ENCODE measurements at regions not wholly inside any gene's neighbourhood (a gene's known extent, or its start where the extent isn't known, plus 50 kb on each side); places are given as distances from the start of the nearest gene placed in this dataset.

GRCh38 chr6:126766820-126767219 is 351.7 kb upstream of the RSPO3 start:
- ChIA-PET POLR2A (no interaction called here), CTCF (no interaction called here)
- Mint-ChIP-seq H3K9me3 (no peaks in the 10 kb centered on the region), H3K4me3 (no peak overlapping the region), H3K27ac (no peak overlapping the region), H3K36me3 (ENCODE audit: low read depth) (no peaks in the 10 kb centered on the region), H3K27me3 (peaks cover 2% of the 10 kb centered on the region), H3K4me1 (no peaks in the 10 kb centered on the region)
- no peak for DNase-seq

DNA sequence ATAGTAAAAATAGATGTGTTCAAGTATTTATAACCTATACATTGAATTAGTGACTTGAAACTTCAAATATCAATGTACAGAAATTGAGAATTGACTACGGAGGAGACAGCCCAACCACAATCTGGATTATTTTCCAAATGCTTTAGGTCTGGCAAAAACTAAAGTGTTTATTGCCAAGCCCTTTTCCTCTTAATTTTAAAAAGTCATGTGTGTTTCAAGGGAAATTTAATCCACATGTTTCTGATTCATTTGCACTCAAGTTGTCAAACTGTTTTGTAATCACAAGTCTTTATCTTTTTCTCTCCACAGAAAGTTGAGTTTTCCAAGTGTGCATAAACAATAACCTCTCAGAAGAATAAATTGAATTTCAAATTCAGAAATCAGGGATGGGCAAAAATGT is 350.8 kb upstream of the RSPO3 start:
- ChIA-PET CTCF (no interaction called here), POLR2A (no interaction called here)
- Mint-ChIP-seq H3K4me3 (no peak overlapping the region), H3K27me3 (peaks cover 2% of the 10 kb centered on the region), H3K9me3 (no peaks in the 10 kb centered on the region), H3K27ac (no peak overlapping the region), H3K4me1 (no peaks in the 10 kb centered on the region), H3K36me3 (ENCODE audit: low read depth) (no peaks in the 10 kb centered on the region)
- DNase-seq: no peak

DNA sequence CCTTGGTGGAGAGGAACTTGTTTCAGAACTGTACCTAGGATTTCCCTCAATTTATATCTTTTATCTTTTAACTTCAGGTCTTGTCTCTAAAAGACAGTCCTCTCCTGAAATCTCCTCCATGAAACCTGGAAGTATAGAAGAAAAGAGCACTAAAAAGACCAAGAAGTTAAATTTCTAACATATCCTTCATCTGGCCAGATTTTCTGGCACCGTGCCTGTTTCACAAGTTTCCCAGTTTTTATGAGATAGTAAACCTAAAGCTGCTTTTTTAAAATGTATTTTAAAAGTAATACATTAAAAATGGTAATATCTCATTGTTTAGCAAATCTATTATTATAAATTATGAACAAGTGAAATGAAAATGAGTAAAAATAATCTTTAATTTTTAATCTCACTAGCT is 348.3 kb upstream of the RSPO3 start:
- Mint-ChIP-seq H3K4me1 (no peaks in the 10 kb centered on the region), H3K4me3 (no peak overlapping the region), H3K27me3 (peaks cover 2% of the 10 kb centered on the region), H3K36me3 (ENCODE audit: low read depth) (no peaks in the 10 kb centered on the region), H3K27ac (no peak overlapping the region), H3K9me3 (no peaks in the 10 kb centered on the region)
- POLR2A ChIA-PET: no interaction called here
- no peak for DNase-seq
- CTCF ChIA-PET: no interaction called here

GRCh38 chr6:126773112-126773805 is 345.2 kb upstream of the RSPO3 start:
- H3K9me3 Mint-ChIP-seq: no peaks in the 10 kb centered on the region
- H3K27me3 Mint-ChIP-seq: peaks cover 2% of the 10 kb centered on the region
- no peaks in the 10 kb centered on the region for H3K4me1 Mint-ChIP-seq
- CTCF ChIA-PET: no interaction called here
- no peak for DNase-seq
- no peaks in the 10 kb centered on the region for H3K36me3 Mint-ChIP-seq (ENCODE audit: low read depth)
- no peak overlapping the region for H3K27ac Mint-ChIP-seq
- POLR2A ChIA-PET: no interaction called here
- no peak overlapping the region for H3K4me3 Mint-ChIP-seq

- no peak for DNase-seq
- no peak overlapping the region for H3K27ac Mint-ChIP-seq
- no peaks in the 10 kb centered on the region for H3K27me3 Mint-ChIP-seq
- no peak overlapping the region for H3K4me3 Mint-ChIP-seq
- POLR2A ChIA-PET: no interaction called here
- H3K9me3 Mint-ChIP-seq: no peaks in the 10 kb centered on the region
- no peaks in the 10 kb centered on the region for H3K4me1 Mint-ChIP-seq
- no peaks in the 10 kb centered on the region for H3K36me3 Mint-ChIP-seq (ENCODE audit: low read depth)
- CTCF ChIA-PET: no interaction called here
Observed at GRCh38 chr6:126779331-126779730, 339.1 kb upstream of the RSPO3 start.

GRCh38 chr6:126781582-126781981 is 336.9 kb upstream of the RSPO3 start:
- Mint-ChIP-seq H3K27ac (no peak overlapping the region), H3K27me3 (no peaks in the 10 kb centered on the region), H3K9me3 (no peaks in the 10 kb centered on the region), H3K36me3 (ENCODE audit: low read depth) (no peaks in the 10 kb centered on the region), H3K4me3 (no peak overlapping the region), H3K4me1 (no peaks in the 10 kb centered on the region)
- DNase-seq: no peak
- ChIA-PET CTCF (no interaction called here), POLR2A (no interaction called here)

DNA sequence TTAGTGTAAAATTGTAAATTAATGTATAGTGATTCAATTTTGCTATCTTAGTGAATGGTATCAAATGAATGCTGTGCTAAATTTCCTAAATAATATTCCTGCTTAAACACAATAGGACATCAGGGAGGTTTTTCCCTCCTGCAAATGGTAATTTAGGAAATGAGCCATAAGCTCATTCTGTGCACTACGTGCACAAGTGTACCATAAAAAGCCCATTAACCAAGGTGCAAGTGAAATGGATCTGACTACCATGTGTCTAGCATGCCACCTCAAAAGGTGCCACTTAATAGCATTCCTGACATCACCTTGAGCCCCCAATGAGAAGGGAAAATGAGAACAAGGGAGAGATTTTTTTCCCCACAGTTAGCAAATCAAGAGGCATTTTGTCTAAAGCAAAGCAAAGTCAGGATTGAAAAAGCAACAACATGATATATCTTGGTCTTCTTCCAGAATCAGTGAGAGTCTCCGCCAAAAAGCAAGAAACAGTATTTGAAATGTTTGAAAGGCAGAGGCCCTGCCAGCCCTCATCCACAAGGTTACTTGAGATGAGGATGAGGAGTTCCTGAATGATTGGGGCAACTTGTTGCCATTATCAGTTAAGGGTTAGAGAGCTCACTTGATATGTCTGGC is 334.2 kb upstream of the RSPO3 start:
- ChIA-PET POLR2A (no interaction called here), CTCF (no interaction called here)
- Mint-ChIP-seq H3K27me3 (no peaks in the 10 kb centered on the region), H3K36me3 (ENCODE audit: low read depth) (no peaks in the 10 kb centered on the region), H3K4me3 (no peak overlapping the region), H3K27ac (no peak overlapping the region), H3K4me1 (no peaks in the 10 kb centered on the region), H3K9me3 (no peaks in the 10 kb centered on the region)
- no peak for DNase-seq

GRCh38 chr6:126786262-126786661 is 332.2 kb upstream of the RSPO3 start:
- Mint-ChIP-seq H3K27ac (no peak overlapping the region), H3K36me3 (ENCODE audit: low read depth) (no peaks in the 10 kb centered on the region), H3K4me1 (no peaks in the 10 kb centered on the region), H3K4me3 (no peak overlapping the region), H3K27me3 (no peaks in the 10 kb centered on the region), H3K9me3 (no peaks in the 10 kb centered on the region)
- DNase-seq: no peak
- ChIA-PET CTCF (no interaction called here), POLR2A (no interaction called here)

- ChIA-PET CTCF (no interaction called here), POLR2A (no interaction called here)
- Mint-ChIP-seq H3K27ac (no peak overlapping the region), H3K4me1 (no peaks in the 10 kb centered on the region), H3K9me3 (no peaks in the 10 kb centered on the region), H3K36me3 (ENCODE audit: low read depth) (no peaks in the 10 kb centered on the region), H3K4me3 (no peak overlapping the region), H3K27me3 (no peaks in the 10 kb centered on the region)
- DNase-seq: no peak
Observed at GRCh38 chr6:126787635-126788034, 330.8 kb upstream of the RSPO3 start.

GRCh38 chr6:126788861-126789365 is 329.6 kb upstream of the RSPO3 start:
- no peaks in the 10 kb centered on the region for H3K27me3 Mint-ChIP-seq
- CTCF ChIA-PET: no interaction called here
- H3K4me3 Mint-ChIP-seq: no peak overlapping the region
- H3K27ac Mint-ChIP-seq: no peak overlapping the region
- POLR2A ChIA-PET: no interaction called here
- H3K9me3 Mint-ChIP-seq: no peaks in the 10 kb centered on the region
- DNase-seq: no peak
- H3K36me3 Mint-ChIP-seq (ENCODE audit: low read depth): no peaks in the 10 kb centered on the region
- H3K4me1 Mint-ChIP-seq: no peaks in the 10 kb centered on the region

DNA sequence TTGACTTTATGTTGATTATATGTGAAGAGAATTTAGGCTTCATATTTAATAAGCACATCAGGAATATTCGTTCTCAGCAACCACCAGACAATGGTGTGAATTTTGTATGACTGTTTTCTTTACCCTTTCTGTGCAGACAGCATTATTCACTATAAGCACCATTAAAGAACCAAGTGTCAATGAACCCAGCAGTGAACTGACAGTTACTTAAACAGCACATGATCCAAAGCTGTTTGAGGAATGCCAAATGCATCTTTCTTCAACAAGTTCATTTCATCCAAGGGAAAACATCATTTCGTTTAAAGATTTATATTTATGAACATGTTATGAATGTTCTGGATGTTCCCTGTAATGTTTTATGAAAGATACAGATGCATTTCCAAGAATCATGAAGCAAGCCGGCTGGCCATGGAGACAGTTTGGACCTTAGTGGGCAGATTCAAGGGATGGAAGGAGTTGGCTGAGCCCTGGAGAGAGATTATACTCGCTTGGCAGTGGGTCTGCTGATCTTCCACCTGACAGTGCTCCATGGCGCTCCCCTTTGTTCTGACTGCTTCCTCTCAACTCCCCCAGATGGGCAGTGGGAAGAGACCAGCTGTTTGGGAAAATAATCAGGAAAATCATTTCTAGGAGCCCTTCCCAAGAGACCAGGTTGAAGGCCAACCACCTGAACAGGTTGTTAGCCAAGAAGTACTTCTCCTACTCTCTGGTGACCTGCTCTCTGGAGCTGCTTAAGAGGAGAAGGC is 326.0 kb upstream of the RSPO3 start:
- Mint-ChIP-seq H3K4me3 (no peak overlapping the region), H3K27ac (no peak overlapping the region), H3K36me3 (ENCODE audit: low read depth) (no peaks in the 10 kb centered on the region), H3K9me3 (no peaks in the 10 kb centered on the region), H3K27me3 (no peaks in the 10 kb centered on the region), H3K4me1 (no peaks in the 10 kb centered on the region)
- POLR2A ChIA-PET: no interaction called here
- DNase-seq: no peak
- CTCF ChIA-PET: no interaction called here

GRCh38 chr6:126795161-126795560 is 323.3 kb upstream of the RSPO3 start:
- Mint-ChIP-seq H3K4me1 (no peaks in the 10 kb centered on the region), H3K27me3 (peaks cover 2% of the 10 kb centered on the region), H3K4me3 (no peak overlapping the region), H3K36me3 (ENCODE audit: low read depth) (no peaks in the 10 kb centered on the region), H3K27ac (no peak overlapping the region), H3K9me3 (no peaks in the 10 kb centered on the region)
- ChIA-PET CTCF (interaction anchor here (1.5 kb wide), 1 partner anchor 9 kb away, joined by 5 read pairs; no protein-coding TSS in a partner anchor), POLR2A (no interaction called here)
- DNase-seq: no peak

- Mint-ChIP-seq H3K4me1 (no peaks in the 10 kb centered on the region), H3K4me3 (no peak overlapping the region), H3K27me3 (peaks cover 4% of the 10 kb centered on the region), H3K9me3 (no peaks in the 10 kb centered on the region), H3K36me3 (ENCODE audit: low read depth) (no peaks in the 10 kb centered on the region), H3K27ac (no peak overlapping the region)
- no peak for DNase-seq
- ChIA-PET CTCF (no interaction called here), POLR2A (no interaction called here)
Observed at GRCh38 chr6:126797981-126798380, 320.5 kb upstream of the RSPO3 start.
